ENCODE measurements at regions not wholly inside any gene's neighbourhood (a gene's known extent, or its start where the extent isn't known, plus 50 kb on each side); places are given as distances from the start of the nearest gene placed in this dataset.

DNA sequence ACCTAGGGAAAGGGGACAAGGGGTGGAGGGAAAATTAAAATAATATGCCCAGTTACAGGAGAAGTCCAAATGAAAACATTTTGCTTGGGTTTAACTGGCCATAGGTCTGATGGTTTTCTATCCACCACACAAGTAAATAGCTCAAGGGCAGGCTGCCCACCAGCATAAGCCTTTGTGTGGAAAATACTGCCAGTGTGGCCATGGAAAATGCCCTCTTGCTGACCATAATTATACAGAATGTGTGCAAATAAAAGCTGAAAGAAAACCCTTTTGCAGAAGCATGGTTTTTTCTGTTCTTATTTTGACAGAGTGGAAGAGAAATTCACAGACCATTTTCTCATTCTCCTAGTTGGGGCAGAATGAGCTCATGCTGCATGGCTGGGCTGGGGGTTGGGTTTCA is 111.3 kb upstream of the SIX2 start:
- TF ChIP-seq, protein P1, sequence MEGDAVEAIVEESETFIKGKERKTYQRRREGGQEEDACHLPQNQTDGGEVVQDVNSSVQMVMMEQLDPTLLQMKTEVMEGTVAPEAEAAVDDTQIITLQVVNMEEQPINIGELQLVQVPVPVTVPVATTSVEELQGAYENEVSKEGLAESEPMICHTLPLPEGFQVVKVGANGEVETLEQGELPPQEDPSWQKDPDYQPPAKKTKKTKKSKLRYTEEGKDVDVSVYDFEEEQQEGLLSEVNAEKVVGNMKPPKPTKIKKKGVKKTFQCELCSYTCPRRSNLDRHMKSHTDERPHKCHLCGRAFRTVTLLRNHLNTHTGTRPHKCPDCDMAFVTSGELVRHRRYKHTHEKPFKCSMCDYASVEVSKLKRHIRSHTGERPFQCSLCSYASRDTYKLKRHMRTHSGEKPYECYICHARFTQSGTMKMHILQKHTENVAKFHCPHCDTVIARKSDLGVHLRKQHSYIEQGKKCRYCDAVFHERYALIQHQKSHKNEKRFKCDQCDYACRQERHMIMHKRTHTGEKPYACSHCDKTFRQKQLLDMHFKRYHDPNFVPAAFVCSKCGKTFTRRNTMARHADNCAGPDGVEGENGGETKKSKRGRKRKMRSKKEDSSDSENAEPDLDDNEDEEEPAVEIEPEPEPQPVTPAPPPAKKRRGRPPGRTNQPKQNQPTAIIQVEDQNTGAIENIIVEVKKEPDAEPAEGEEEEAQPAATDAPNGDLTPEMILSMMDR (IDR thresholded peaks at IDR 0.05; ENCODE audit: unreplicated experiment in 3 of 3), result no peak
- Mint-ChIP-seq H3K9me3 (no peaks in the 10 kb centered on the region), H3K4me1 (peaks cover 7% of the 10 kb centered on the region), H3K27ac (no peak overlapping the region), H3K36me3 (ENCODE audit: low read depth) (no peaks in the 10 kb centered on the region), H3K4me3 (no peak overlapping the region), H3K27me3 (ENCODE audit: low read depth) (no peaks in the 10 kb centered on the region)

DNA sequence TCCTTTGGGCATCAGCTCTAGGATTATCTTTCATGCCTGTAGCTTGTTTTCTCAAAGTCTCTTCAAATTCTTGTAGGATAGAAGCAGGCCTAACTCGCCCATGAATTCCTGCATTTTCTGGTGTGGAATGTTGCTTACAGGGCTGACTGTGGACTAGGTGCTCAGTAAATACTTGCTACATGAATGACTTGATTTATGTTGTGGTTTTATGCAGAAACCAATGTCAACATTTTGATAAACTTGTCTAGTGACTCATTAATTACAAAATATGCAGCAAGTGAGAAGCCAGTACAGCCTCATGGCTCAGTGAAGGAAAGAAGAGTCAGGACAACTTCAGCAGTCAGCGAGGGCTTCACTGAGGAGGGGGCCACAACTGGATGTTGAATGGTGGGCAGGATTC is 110.6 kb upstream of the SIX2 start:
- TF ChIP-seq, protein P1 (IDR thresholded peaks at IDR 0.05; ENCODE audit: unreplicated experiment in 3 of 3), result no peak
- H3K9me3 Mint-ChIP-seq, result no peaks in the 10 kb centered on the region
- peaks cover 7% of the 10 kb centered on the region for H3K4me1 Mint-ChIP-seq
- H3K36me3 Mint-ChIP-seq (ENCODE audit: low read depth), result no peaks in the 10 kb centered on the region
- H3K4me3 Mint-ChIP-seq, result no peak overlapping the region
- no peaks in the 10 kb centered on the region for H3K27me3 Mint-ChIP-seq (ENCODE audit: low read depth)
- no peak overlapping the region for H3K27ac Mint-ChIP-seq

DNA sequence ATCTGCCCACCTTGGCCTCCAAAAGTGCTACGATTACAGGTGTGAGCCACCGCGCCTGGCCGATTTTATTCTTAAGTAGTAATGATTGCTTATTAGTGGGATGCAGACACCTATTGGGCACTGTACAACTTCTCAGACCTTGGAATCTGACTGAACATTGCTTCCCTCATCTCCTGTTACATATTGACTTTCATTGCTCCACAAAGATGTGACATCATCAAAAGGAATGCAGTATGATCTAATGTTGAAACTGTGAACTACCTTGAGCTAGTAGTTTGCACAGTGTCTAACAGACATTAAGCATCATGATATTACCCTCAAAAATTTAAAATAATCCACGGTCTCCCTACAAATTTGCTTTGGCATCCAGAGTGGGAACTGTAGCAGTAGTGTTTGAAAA is 109.8 kb upstream of the SIX2 start:
- Mint-ChIP-seq H3K9me3 (no peaks in the 10 kb centered on the region), H3K36me3 (ENCODE audit: low read depth) (no peaks in the 10 kb centered on the region), H3K27me3 (ENCODE audit: low read depth) (no peaks in the 10 kb centered on the region), H3K4me3 (no peak overlapping the region), H3K4me1 (peaks cover 7% of the 10 kb centered on the region), H3K27ac (no peak overlapping the region)
- TF ChIP-seq, protein P1 (IDR thresholded peaks at IDR 0.05; ENCODE audit: unreplicated experiment in 3 of 3), result no peak

DNA sequence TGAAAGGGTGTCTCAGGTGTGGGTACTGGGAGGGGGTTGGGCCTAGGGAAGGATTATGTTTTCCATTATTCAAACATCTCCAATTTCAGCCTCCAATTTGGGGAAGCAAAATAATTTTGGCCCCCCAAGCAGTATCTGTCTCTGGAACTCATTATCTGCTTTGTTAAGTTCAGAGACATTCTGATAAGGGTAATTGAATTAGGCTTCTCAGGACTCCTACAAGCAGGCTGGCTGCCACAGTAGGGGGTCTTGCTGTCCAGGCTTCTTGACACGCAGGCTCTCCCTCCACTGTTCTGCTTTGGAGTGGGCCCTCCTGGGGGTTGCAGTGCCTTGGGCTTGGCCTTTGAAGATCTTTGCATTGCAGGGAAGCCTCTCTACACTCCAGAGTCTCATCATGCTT is 108.1 kb upstream of the SIX2 start:
- Mint-ChIP-seq H3K4me1 (peaks cover 7% of the 10 kb centered on the region), H3K27me3 (ENCODE audit: low read depth) (no peaks in the 10 kb centered on the region), H3K27ac (no peak overlapping the region), H3K9me3 (no peaks in the 10 kb centered on the region), H3K4me3 (no peak overlapping the region), H3K36me3 (ENCODE audit: low read depth) (no peaks in the 10 kb centered on the region)
- TF ChIP-seq, protein P1 (IDR thresholded peaks at IDR 0.05; ENCODE audit: unreplicated experiment in 3 of 3), result no peak

DNA sequence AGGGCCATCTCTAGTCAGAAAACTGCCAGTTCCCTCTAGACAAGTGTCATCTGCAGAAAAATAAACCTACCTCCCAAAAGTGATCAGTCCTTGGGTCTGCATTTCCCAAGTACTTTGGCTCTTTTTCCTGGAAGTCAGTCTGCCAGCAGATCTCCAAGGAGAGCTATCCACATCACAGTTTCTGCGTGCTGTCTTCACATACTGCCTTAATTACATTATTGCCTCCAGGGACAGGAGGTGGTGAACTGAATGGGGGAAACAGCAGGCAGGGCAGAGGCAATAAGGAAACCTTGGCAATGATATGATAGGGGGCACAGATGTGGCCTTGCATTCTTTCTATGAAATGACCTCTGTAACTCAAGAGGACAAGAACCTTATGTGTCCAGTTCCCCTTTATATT is 105.9 kb upstream of the SIX2 start:
- Mint-ChIP-seq H3K4me3 (no peak overlapping the region), H3K4me1 (peaks cover 7% of the 10 kb centered on the region), H3K36me3 (ENCODE audit: low read depth) (no peaks in the 10 kb centered on the region), H3K9me3 (no peaks in the 10 kb centered on the region), H3K27ac (no peak overlapping the region), H3K27me3 (ENCODE audit: low read depth) (no peaks in the 10 kb centered on the region)
- TF ChIP-seq, protein P1 (IDR thresholded peaks at IDR 0.05; ENCODE audit: unreplicated experiment in 3 of 3), result no peak

DNA sequence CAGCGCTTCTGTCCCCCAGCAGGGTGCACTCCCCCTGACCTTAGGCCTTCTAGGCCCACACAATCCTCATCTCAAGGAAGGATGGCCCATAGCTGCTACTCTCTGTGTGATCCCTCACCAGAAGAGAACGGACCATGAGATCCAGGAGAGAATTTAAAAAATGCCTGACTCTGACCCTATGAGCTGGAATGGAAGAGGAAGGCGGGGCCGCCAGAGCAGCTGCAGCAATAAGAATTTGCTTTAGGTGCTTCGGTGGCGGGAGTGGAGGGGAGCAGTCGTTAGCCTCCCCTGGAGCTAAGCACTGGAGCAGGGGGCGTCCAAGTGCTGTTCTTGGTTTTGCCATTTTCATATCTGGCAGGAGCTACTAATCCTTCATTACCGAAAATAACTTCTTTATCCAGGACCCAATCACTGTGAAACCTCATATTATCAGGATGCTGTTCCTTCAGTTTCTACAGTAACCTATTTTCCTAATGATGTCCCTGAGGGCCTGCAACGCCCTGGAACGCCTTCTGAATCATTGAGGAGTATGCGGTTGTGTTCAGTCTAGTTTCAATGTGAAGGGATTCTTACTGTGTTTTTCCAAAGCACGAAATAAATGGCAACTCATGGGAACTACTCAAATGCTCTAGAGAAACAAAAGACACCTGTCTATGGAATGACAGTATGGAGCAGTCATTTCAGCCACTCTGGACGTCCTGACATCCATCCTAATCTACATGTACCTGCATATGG is 105.1 kb upstream of the SIX2 start:
- Mint-ChIP-seq H3K27ac (no peak overlapping the region), H3K4me3 (no peak overlapping the region), H3K27me3 (ENCODE audit: low read depth) (no peaks in the 10 kb centered on the region), H3K9me3 (no peaks in the 10 kb centered on the region), H3K4me1 (peaks cover 7% of the 10 kb centered on the region), H3K36me3 (ENCODE audit: low read depth) (no peaks in the 10 kb centered on the region)
- TF ChIP-seq, protein P1 (IDR thresholded peaks at IDR 0.05; ENCODE audit: unreplicated experiment in 3 of 3), result no peak

Data from nephron (organoid).